Fibroblast of lung (primary cell): ENCODE measurements at regions not wholly inside any gene's neighbourhood (a gene's known extent, or its start where the extent isn't known, plus 50 kb on each side); places are given as distances from the start of the nearest gene placed in this dataset.

ENCODE experiments used
- DNase-seq, 2 donors: peaks; one replicate each; pipeline versions ENCODE4 v3.0.0 to v3.0.0-alpha.2; 2010; ENCODE audit warnings: low read depth in 2 of 2
- H2AFZ ChIP-seq: 2 replicates; pipeline ENCODE4 v1.5.1; 2012; ENCODE audit warnings: low read length, control low read depth, inconsistent platforms
- H3K27ac ChIP-seq: 2 replicates; pipeline ENCODE4 v1.5.1; 2011; ENCODE audit warnings: low read length, control low read depth; ENCODE audit not compliant: insufficient read depth
- H3K27me3 ChIP-seq: 2 replicates; pipeline ENCODE4 v1.5.1; 2011; ENCODE audit warnings: mild to moderate bottlenecking, low read length; ENCODE audit not compliant: control insufficient read depth, insufficient read depth
- H3K36me3 ChIP-seq: 2 replicates; pipeline ENCODE4 v1.5.1; 2011; ENCODE audit warnings: low read length; ENCODE audit not compliant: control insufficient read depth, insufficient read depth
- H3K4me1 ChIP-seq: 2 replicates; pipeline ENCODE4 v1.5.1; 2011; ENCODE audit warnings: low read length; ENCODE audit not compliant: control insufficient read depth, insufficient read depth; ENCODE audit errors: extremely low read depth
- H3K4me2 ChIP-seq: 2 replicates; pipeline ENCODE4 v1.5.1; 2011; ENCODE audit warnings: low read length, control low read depth; ENCODE audit not compliant: insufficient read depth; ENCODE audit errors: extremely low read depth
- H3K4me3 ChIP-seq, 4 experiments: fragments of 200-600 bp in 1 of 4; sonication (generic) in 1 of 4; replicated peaks in 1 of 4; 2 replicates each; pipeline ENCODE4 v1.5.1; 2011 to 2016; ENCODE audit warnings: low read length in 4 of 4, low read depth in 3 of 4, mild to moderate bottlenecking in 3 of 4, control low read depth in 2 of 4, inconsistent platforms in 1 of 4, mixed read lengths in 1 of 4; ENCODE audit not compliant: insufficient read depth in 1 of 4; ENCODE audit errors: control extremely low read depth in 1 of 4
- H3K79me2 ChIP-seq: 2 replicates; pipeline ENCODE4 v1.5.1; 2012; ENCODE audit warnings: mild to moderate bottlenecking, low read length, inconsistent platforms; ENCODE audit not compliant: control insufficient read depth, insufficient read depth
- H3K9ac ChIP-seq: 2 replicates; pipeline ENCODE4 v1.5.1; 2011; ENCODE audit warnings: mild to moderate bottlenecking, low read length, control low read depth; ENCODE audit not compliant: insufficient read depth
- H3K9me3 ChIP-seq: 2 replicates; pipeline ENCODE4 v1.5.1; 2012; ENCODE audit warnings: low read depth, low read length; ENCODE audit not compliant: control insufficient read depth, insufficient read depth
- H4K20me1 ChIP-seq: 2 replicates; pipeline ENCODE4 v1.5.1; 2011; ENCODE audit warnings: low read length; ENCODE audit not compliant: control insufficient read depth, insufficient read depth; ENCODE audit errors: extremely low read depth
- EZH2 ChIP-seq: IDR thresholded peaks from 2 replicates; pipeline ENCODE4 v1.5.1; 2012; ENCODE audit warnings: low read length, control low read depth, mild to moderate bottlenecking; ENCODE audit errors: missing control alignments
- TF ChIP-seq, protein P1 (sequence below), 2 donors: IDR thresholded peaks in 1 of 2; conservative IDR thresholded peaks in 1 of 2; 1 replicate in 1 of 2; 2 replicates in 1 of 2; pipeline ENCODE4 v1.5.1; 2011 to 2012; ENCODE audit warnings: low read length in 2 of 2, control low read depth in 1 of 2, inconsistent platforms in 1 of 2, low read depth in 1 of 2, mild to moderate bottlenecking in 1 of 2

DNA sequence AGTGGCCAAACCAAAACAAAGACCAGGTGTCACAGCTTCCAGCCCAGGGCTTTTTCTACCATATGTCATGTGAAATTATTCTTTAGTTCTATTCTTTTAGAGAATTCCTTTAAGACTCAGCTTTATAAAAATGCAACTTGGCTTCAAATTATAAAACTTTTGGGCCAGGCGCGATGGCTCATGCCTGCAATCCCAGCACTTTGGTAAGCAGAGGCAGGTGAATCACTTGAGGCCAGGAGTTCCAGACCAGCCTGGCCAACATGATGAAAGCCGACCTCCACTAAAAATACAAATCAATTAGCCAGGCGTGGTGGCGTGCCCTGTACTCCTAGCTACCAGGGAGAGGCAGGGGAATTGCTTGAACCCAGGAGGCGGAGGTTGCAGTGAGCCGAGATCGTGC, 210.3 kb upstream of the ARG1 start:
- Histone ChIP-seq H3K27ac (no peak overlapping the region), H3K36me3 (no peaks in the 10 kb centered on the region), H3K4me2 (no peak overlapping the region), H4K20me1 (no peaks in the 10 kb centered on the region), H2AFZ (no peak overlapping the region), H3K4me3 (no peak overlapping the region), H3K9me3 (no peaks in the 10 kb centered on the region), H3K27me3 (no peaks in the 10 kb centered on the region), H3K9ac (no peak overlapping the region), H3K4me1 (no peaks in the 10 kb centered on the region), H3K79me2 (no peaks in the 10 kb centered on the region)
- DNase-seq, result no peak
- no peak for TF ChIP-seq EZH2

DNA sequence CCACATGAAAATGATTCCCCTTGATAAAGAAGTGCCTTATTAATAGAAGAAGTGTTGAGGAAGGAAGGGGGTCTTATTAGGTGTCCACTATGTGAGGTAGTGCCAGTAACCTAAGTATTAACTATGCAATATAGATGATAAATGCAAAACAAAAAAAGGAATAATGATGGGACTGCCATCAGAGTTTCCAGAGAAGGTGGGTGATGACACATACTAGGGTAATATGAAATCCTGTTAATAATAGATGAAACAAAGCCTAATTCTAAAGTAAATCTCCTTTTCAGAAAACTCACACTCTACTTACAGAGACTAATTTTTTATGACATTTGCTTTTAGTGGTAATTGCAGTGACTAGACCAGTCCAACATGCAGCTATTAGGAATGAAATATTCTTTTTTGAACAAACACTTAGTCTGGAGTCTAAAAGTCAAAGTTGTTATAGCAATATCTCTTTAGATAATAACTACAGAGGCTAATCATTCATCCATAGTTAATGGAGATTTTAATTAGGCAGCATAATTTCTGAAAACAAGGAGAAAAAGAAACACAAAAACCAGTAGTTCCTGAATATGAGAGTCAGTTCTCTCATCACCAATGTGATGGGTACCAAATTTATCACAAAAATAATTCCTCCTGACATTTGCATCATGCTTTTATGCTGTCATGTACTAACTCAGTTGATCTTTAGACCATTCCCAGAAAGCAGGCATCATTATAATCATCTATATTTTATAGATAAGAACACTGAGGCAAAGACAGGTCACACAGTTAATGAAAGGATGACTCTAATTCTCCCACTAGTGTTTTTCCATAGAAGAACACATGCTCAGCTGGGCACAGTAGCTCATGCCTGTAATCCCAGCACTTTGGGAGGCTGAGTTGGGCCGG, 208.8 kb upstream of the ARG1 start:
- Histone ChIP-seq H4K20me1 (no peaks in the 10 kb centered on the region), H3K4me2 (no peak overlapping the region), H3K79me2 (no peaks in the 10 kb centered on the region), H3K9ac (no peak overlapping the region), H3K36me3 (no peaks in the 10 kb centered on the region), H3K27me3 (peaks cover 2% of the 10 kb centered on the region), H3K4me3 (no peak overlapping the region), H2AFZ (no peak overlapping the region), H3K4me1 (no peaks in the 10 kb centered on the region), H3K27ac (no peak overlapping the region), H3K9me3 (no peaks in the 10 kb centered on the region)
- TF ChIP-seq, protein P1, sequence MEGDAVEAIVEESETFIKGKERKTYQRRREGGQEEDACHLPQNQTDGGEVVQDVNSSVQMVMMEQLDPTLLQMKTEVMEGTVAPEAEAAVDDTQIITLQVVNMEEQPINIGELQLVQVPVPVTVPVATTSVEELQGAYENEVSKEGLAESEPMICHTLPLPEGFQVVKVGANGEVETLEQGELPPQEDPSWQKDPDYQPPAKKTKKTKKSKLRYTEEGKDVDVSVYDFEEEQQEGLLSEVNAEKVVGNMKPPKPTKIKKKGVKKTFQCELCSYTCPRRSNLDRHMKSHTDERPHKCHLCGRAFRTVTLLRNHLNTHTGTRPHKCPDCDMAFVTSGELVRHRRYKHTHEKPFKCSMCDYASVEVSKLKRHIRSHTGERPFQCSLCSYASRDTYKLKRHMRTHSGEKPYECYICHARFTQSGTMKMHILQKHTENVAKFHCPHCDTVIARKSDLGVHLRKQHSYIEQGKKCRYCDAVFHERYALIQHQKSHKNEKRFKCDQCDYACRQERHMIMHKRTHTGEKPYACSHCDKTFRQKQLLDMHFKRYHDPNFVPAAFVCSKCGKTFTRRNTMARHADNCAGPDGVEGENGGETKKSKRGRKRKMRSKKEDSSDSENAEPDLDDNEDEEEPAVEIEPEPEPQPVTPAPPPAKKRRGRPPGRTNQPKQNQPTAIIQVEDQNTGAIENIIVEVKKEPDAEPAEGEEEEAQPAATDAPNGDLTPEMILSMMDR (conservative IDR thresholded peaks at IDR 0.05 in 1 of 2, IDR thresholded peaks at IDR 0.05 in 1 of 2; ENCODE audit: low read depth in 1 of 2, low read length in 2 of 2), result no peak
- no peak for TF ChIP-seq EZH2
- no peak for DNase-seq

DNA sequence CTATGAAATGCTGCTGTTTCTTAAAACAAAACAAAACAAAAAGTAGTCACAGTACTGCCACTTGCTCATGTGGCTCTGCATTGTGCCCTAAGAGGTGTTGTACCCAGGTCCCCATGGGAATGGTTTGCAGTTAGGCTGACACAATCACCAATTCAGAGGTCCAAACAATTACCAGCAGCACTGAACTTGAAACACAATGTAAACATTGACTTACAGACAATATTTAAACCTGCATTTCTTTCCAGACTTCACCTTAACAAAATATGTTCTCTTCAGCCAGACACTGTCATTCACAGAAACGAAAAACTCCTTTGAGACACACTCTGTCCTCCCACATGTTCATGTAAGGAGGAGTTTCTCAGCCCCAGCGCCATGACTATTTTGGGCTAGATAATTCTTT, 206.8 kb upstream of the ARG1 start:
- no peak overlapping the region for H3K4me3 ChIP-seq
- no peak for DNase-seq
- H3K27me3 ChIP-seq, result peaks cover 8% of the 10 kb centered on the region

More for the DNA sequence above, 206.8 kb upstream of the ARG1 start:
- H3K36me3 ChIP-seq, result no peaks in the 10 kb centered on the region
- H3K9ac ChIP-seq, result no peak overlapping the region
- H2AFZ ChIP-seq, result no peak overlapping the region
- no peak overlapping the region for H3K4me2 ChIP-seq
- TF ChIP-seq, protein P1 (conservative IDR thresholded peaks at IDR 0.05 in 1 of 2, IDR thresholded peaks at IDR 0.05 in 1 of 2; ENCODE audit: low read depth in 1 of 2, low read length in 2 of 2), result no peak
- TF ChIP-seq EZH2, result no peak
- no peaks in the 10 kb centered on the region for H3K9me3 ChIP-seq
- no peaks in the 10 kb centered on the region for H3K79me2 ChIP-seq
- no peaks in the 10 kb centered on the region for H4K20me1 ChIP-seq
- no peaks in the 10 kb centered on the region for H3K4me1 ChIP-seq
- H3K27ac ChIP-seq, result no peak overlapping the region
